DND-41 (cell line): ENCODE measurements at regions not wholly inside any gene's neighbourhood (a gene's known extent, or its start where the extent isn't known, plus 50 kb on each side); places are given as distances from the start of the nearest gene placed in this dataset.

Experiments used
- EZH2 ChIP-seq: IDR thresholded peaks from 3 replicates; pipeline ENCODE4 v1.6.1; 2012; ENCODE audit warnings: borderline replicate concordance, low read depth, mild to moderate bottlenecking, moderate library complexity, low read length, inconsistent platforms; ENCODE audit not compliant: severe bottlenecking
- TF ChIP-seq, protein P1 (sequence below): IDR thresholded peaks from 2 replicates; pipeline ENCODE4 v1.5.1; 2012; ENCODE audit warnings: borderline replicate concordance, low read length, moderate library complexity, mild to moderate bottlenecking; ENCODE audit not compliant: poor library complexity, severe bottlenecking; ENCODE audit errors: extremely low read depth

DNA sequence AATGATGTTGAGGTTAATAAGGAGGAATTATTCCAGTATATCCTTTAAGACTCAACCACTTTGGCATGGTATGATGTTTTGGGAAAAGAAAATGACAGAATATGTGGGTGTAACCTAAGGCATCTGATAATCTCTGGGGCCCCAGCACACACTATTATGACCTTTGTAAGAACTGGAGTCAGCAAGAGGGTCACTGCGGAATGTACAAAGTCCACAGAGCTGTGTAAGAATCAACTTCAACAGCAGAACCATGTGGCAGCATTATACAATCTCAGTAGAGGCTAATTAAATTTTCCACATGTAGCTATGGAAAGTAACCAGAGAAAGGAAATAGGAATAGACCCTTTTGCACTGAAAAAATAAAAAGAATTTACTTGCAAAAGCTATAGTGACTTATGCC lies 445.1 kb upstream of the UBE2E3 start:
- TF ChIP-seq, protein P1, sequence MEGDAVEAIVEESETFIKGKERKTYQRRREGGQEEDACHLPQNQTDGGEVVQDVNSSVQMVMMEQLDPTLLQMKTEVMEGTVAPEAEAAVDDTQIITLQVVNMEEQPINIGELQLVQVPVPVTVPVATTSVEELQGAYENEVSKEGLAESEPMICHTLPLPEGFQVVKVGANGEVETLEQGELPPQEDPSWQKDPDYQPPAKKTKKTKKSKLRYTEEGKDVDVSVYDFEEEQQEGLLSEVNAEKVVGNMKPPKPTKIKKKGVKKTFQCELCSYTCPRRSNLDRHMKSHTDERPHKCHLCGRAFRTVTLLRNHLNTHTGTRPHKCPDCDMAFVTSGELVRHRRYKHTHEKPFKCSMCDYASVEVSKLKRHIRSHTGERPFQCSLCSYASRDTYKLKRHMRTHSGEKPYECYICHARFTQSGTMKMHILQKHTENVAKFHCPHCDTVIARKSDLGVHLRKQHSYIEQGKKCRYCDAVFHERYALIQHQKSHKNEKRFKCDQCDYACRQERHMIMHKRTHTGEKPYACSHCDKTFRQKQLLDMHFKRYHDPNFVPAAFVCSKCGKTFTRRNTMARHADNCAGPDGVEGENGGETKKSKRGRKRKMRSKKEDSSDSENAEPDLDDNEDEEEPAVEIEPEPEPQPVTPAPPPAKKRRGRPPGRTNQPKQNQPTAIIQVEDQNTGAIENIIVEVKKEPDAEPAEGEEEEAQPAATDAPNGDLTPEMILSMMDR: no peak
- TF ChIP-seq EZH2: no peak
